HT-29 (cell line): ENCODE measurements at regions not wholly inside any gene's neighbourhood (a gene's known extent, or its start where the extent isn't known, plus 50 kb on each side); places are given as distances from the start of the nearest gene placed in this dataset.

Experiments used
- DNase-seq: peaks from one replicate; pipeline ENCODE4 v3.0.0-alpha.2; 2015; ENCODE audit warnings: low spot score

GRCh38 chr17:73753751-73754496 lies 109.7 kb upstream of the SDK2 start:
- DNase-seq = no peak

- DNase-seq = no peak
Measured at GRCh38 chr17:73754886-73755400, 110.7 kb upstream of the SDK2 start.

- DNase-seq = no peak
Measured at GRCh38 chr17:73757420-73757819, 113.2 kb upstream of the SDK2 start.

GRCh38 chr17:73758245-73758644 lies 114.0 kb upstream of the SDK2 start:
- DNase-seq = no peak

- no peak for DNase-seq
Measured at GRCh38 chr17:73759324-73759723, 115.1 kb upstream of the SDK2 start.

GRCh38 chr17:73759734-73760438 lies 115.6 kb upstream of the SDK2 start:
- DNase-seq = no peak

GRCh38 chr17:73760439-73760758 lies 116.2 kb upstream of the SDK2 start:
- DNase-seq = no peak

GRCh38 chr17:73765824-73766563 lies 121.7 kb upstream of the SDK2 start:
- DNase-seq = no peak

- DNase-seq = no peak
Measured at GRCh38 chr17:73767696-73768095, 123.5 kb upstream of the SDK2 start.

- no peak for DNase-seq
Measured at GRCh38 chr17:73768691-73769090, 124.4 kb upstream of the SDK2 start.

GRCh38 chr17:73769479-73769878 lies 125.2 kb upstream of the SDK2 start:
- no peak for DNase-seq

GRCh38 chr17:73770115-73770848 lies 126.0 kb upstream of the SDK2 start:
- no peak for DNase-seq

- no peak for DNase-seq
Measured at GRCh38 chr17:73770849-73771229, 126.6 kb upstream of the SDK2 start.

GRCh38 chr17:73772107-73772705 lies 128.0 kb upstream of the SDK2 start:
- no peak for DNase-seq

- no peak for DNase-seq
Measured at GRCh38 chr17:73773702-73774101, 129.5 kb upstream of the SDK2 start.

- DNase-seq = no peak
Measured at GRCh38 chr17:73774852-73775251, 130.6 kb upstream of the SDK2 start.

GRCh38 chr17:73776351-73777130 lies 132.3 kb upstream of the SDK2 start:
- DNase-seq = no peak

- no peak for DNase-seq
Measured at GRCh38 chr17:73777131-73777449, 132.8 kb upstream of the SDK2 start.

- no peak for DNase-seq
Measured at GRCh38 chr17:73782231-73782630, 138.0 kb upstream of the SDK2 start.

- DNase-seq = no peak
Measured at GRCh38 chr17:73782641-73783381, 138.6 kb upstream of the SDK2 start.
